ENCODE measurements at regions not wholly inside any gene's neighbourhood (a gene's known extent, or its start where the extent isn't known, plus 50 kb on each side); places are given as distances from the start of the nearest gene placed in this dataset.

DNA sequence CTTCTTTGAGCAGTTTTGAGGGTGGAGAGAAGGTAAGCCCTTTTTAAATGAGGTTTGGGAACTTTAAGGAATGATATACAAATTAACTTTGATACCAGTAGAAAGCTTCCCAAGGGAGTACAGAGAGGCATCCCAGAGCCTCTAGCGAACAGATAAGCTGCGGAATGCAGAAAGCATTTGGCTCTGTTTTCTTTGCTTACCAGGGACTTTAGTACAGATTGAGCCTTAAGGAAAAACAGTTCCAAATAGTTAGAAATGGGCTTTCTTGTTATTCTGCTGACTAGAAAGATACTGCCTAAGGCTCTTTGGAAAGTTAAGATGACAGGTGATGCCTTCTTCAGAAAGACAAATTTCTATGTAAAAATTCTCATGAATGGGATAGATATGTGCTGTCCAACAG, 261.7 kb upstream of the FOXN3 start:
- intact Hi-C loops (cut with micrococcal nuclease; ENCODE audit: unreplicated experiment): no loop called here
- POLR2A ChIA-PET (ENCODE audit: unreplicated experiment): no interaction called here
- no peaks in the 10 kb centered on the region for H3K9me2 ChIP-seq (ENCODE audit: insufficient read depth)
- H3K9me3 ChIP-seq (ENCODE audit: insufficient read depth, low read depth): no peaks in the 10 kb centered on the region
- no peaks in the 10 kb centered on the region for H3K4me1 ChIP-seq (replicated peaks; ENCODE audit: insufficient read depth)
- H3K4me3 ChIP-seq: no peak overlapping the region
- no peak overlapping the region for H2AFZ ChIP-seq
- no peak for DNase-seq
- H3K27me3 ChIP-seq (ENCODE audit: insufficient read depth, low read depth): no peaks in the 10 kb centered on the region
- H3K4me2 ChIP-seq: no peak overlapping the region
- CTCF ChIA-PET: no interaction called here
- no peak overlapping the region for H3K27ac ChIP-seq
- no peaks in the 10 kb centered on the region for H3K36me3 ChIP-seq (ENCODE audit: low read depth)
- no TSS peak for BruUV-seq (replicated peaks)
- no peaks in the 10 kb centered on the region for H3K79me2 ChIP-seq (ENCODE audit: low read depth)
- no peaks in the 10 kb centered on the region for H3F3A ChIP-seq (ENCODE audit: insufficient read depth, low read depth)
- no peaks in the 10 kb centered on the region for H4K20me1 ChIP-seq (ENCODE audit: insufficient read depth)
- TF ChIP-seq, protein P1, sequence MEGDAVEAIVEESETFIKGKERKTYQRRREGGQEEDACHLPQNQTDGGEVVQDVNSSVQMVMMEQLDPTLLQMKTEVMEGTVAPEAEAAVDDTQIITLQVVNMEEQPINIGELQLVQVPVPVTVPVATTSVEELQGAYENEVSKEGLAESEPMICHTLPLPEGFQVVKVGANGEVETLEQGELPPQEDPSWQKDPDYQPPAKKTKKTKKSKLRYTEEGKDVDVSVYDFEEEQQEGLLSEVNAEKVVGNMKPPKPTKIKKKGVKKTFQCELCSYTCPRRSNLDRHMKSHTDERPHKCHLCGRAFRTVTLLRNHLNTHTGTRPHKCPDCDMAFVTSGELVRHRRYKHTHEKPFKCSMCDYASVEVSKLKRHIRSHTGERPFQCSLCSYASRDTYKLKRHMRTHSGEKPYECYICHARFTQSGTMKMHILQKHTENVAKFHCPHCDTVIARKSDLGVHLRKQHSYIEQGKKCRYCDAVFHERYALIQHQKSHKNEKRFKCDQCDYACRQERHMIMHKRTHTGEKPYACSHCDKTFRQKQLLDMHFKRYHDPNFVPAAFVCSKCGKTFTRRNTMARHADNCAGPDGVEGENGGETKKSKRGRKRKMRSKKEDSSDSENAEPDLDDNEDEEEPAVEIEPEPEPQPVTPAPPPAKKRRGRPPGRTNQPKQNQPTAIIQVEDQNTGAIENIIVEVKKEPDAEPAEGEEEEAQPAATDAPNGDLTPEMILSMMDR (conservative IDR thresholded peaks at IDR 0.05): no peak
- TF ChIP-seq EZH2 (IDR thresholded peaks at IDR 0.05; ENCODE audit: low read depth): no peak

DNA sequence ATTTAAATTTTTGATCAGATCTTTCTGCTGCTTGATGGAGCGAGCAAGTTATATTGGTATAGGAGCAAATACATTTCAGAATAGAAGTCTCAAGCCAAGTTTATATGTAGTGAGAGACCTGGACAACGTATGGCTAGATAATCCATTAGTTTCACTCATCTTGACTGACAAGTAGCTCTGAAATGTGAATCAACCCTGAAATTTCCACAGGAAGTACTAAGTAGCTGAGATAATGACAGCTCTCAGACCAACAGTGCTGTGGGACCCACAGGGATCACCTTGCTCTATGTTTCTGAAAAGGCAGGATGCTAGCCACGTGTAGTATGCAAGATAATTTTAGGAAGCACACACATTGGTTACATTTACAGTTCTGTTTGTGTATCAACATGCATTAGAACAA, 258.6 kb upstream of the FOXN3 start:
- H4K20me1 ChIP-seq (ENCODE audit: insufficient read depth): no peaks in the 10 kb centered on the region
- POLR2A ChIA-PET (ENCODE audit: unreplicated experiment): no interaction called here
- H3K9me3 ChIP-seq (ENCODE audit: insufficient read depth, low read depth): no peaks in the 10 kb centered on the region
- intact Hi-C loops (cut with micrococcal nuclease; ENCODE audit: unreplicated experiment): no loop called here
- H3K36me3 ChIP-seq (ENCODE audit: low read depth): no peaks in the 10 kb centered on the region
- no peak overlapping the region for H3K27ac ChIP-seq
- BruUV-seq (replicated peaks): no TSS peak
- no peak overlapping the region for H3K4me2 ChIP-seq
- no peak overlapping the region for H2AFZ ChIP-seq
- no peak for DNase-seq
- no peaks in the 10 kb centered on the region for H3F3A ChIP-seq (ENCODE audit: insufficient read depth, low read depth)
- TF ChIP-seq, protein P1 (conservative IDR thresholded peaks at IDR 0.05): no peak
- no peak for TF ChIP-seq EZH2 (IDR thresholded peaks at IDR 0.05; ENCODE audit: low read depth)
- H3K79me2 ChIP-seq (ENCODE audit: low read depth): no peaks in the 10 kb centered on the region
- CTCF ChIA-PET: no interaction called here
- H3K4me3 ChIP-seq: no peak overlapping the region
- no peaks in the 10 kb centered on the region for H3K9me2 ChIP-seq (ENCODE audit: insufficient read depth)
- no peaks in the 10 kb centered on the region for H3K4me1 ChIP-seq (replicated peaks; ENCODE audit: insufficient read depth)
- no peaks in the 10 kb centered on the region for H3K27me3 ChIP-seq (ENCODE audit: insufficient read depth, low read depth)

DNA sequence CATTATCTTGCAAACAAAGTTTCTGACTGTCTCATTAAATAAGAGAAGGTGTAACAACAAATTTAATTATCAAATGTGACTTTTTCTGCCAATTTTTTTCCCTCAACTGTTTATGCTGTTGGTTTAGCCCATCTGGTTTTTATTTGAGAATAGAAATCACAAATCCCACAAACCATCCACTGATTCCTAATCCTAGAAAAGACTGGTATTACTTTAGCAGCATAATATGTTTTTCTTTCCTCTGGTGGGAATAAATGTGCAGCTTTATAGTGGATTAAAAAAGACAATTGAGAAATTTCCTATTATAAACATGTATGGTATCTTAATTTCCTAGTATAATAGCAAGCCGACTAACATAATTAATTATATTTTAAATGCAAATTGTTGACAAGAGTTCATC, 257.9 kb upstream of the FOXN3 start:
- ChIA-PET POLR2A (ENCODE audit: unreplicated experiment) (no interaction called here), CTCF (no interaction called here)
- Histone ChIP-seq H3K4me2 (no peak overlapping the region), H3K36me3 (ENCODE audit: low read depth) (no peaks in the 10 kb centered on the region), H3K9me3 (ENCODE audit: insufficient read depth, low read depth) (no peaks in the 10 kb centered on the region), H3K27me3 (ENCODE audit: insufficient read depth, low read depth) (no peaks in the 10 kb centered on the region), H3F3A (ENCODE audit: insufficient read depth, low read depth) (no peaks in the 10 kb centered on the region), H3K9me2 (ENCODE audit: insufficient read depth) (no peaks in the 10 kb centered on the region), H3K79me2 (ENCODE audit: low read depth) (no peaks in the 10 kb centered on the region), H4K20me1 (ENCODE audit: insufficient read depth) (no peaks in the 10 kb centered on the region), H3K4me1 (replicated peaks; ENCODE audit: insufficient read depth) (no peaks in the 10 kb centered on the region), H2AFZ (no peak overlapping the region), H3K27ac (no peak overlapping the region), H3K4me3 (no peak overlapping the region)
- TF ChIP-seq, protein P1 (conservative IDR thresholded peaks at IDR 0.05): no peak
- no peak for TF ChIP-seq EZH2 (IDR thresholded peaks at IDR 0.05; ENCODE audit: low read depth)
- no TSS peak for BruUV-seq (replicated peaks)
- no peak for DNase-seq
- intact Hi-C loops (cut with micrococcal nuclease; ENCODE audit: unreplicated experiment): no loop called here
